Fibroblast of the aortic adventitia (primary cell): ENCODE measurements at regions not wholly inside any gene's neighbourhood (a gene's known extent, or its start where the extent isn't known, plus 50 kb on each side); places are given as distances from the start of the nearest gene placed in this dataset.
"Not testable (repeated sequence)": the region's sequence is repeated elsewhere in the genome, so short reads cannot be mapped to it uniquely, and the experiment has no call there.

Experiments used
- DNase-seq: peaks from one replicate; pipeline ENCODE4 v3.0.0-alpha.2; 2010; ENCODE audit warnings: low read depth
- H3K4me3 ChIP-seq: 2 replicates; pipeline ENCODE4 v1.5.1; 2011; ENCODE audit warnings: low read depth, mild to moderate bottlenecking, control low read depth, low read length, moderate library complexity
- TF ChIP-seq, protein P1 (sequence below): IDR thresholded peaks from 2 replicates; pipeline ENCODE4 v1.5.1; 2011; ENCODE audit warnings: mild to moderate bottlenecking, low read length, control low read depth, inconsistent platforms; ENCODE audit not compliant: insufficient read depth

DNA sequence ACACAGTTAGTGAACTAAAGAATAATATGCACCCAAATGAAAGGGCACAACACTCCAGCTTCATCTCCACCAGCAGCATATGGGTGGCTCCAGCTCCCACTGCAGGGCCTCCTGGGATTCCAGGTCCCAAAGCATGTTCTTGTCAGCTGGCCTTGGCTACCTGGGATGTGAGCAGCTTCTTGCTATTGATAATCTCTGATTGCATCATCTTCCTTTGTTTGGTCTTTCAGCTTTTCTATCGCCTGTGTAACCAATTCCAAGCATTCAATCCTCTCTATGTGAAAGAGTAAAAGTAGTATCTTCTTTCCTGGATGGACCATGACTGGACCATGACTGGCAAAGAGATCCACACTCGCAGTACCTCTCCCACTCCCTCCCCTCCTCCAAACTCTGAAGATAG lies 333.9 kb upstream of the GLI3 start:
- TF ChIP-seq, protein P1, sequence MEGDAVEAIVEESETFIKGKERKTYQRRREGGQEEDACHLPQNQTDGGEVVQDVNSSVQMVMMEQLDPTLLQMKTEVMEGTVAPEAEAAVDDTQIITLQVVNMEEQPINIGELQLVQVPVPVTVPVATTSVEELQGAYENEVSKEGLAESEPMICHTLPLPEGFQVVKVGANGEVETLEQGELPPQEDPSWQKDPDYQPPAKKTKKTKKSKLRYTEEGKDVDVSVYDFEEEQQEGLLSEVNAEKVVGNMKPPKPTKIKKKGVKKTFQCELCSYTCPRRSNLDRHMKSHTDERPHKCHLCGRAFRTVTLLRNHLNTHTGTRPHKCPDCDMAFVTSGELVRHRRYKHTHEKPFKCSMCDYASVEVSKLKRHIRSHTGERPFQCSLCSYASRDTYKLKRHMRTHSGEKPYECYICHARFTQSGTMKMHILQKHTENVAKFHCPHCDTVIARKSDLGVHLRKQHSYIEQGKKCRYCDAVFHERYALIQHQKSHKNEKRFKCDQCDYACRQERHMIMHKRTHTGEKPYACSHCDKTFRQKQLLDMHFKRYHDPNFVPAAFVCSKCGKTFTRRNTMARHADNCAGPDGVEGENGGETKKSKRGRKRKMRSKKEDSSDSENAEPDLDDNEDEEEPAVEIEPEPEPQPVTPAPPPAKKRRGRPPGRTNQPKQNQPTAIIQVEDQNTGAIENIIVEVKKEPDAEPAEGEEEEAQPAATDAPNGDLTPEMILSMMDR: no peak

DNA sequence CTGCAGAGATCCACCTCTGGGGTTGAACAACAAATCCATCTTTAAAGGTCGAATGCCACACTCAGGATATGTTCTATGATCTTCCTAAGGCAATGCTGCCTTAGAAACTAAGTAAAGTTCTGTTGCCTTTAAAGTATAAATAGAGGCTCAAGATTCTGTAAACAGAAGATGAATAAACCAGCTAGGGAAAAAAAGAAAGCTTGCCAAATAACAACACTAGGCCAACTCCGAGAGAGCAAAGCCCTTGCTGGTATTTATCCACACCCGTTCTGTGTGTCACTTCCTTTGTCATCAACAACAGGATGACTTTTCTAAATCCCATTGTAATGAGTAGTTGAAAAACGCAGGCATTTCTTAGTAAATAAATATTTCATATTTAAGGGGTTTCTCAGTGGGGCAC lies 330.0 kb upstream of the GLI3 start:
- no peak for DNase-seq
- no peak overlapping the region for H3K4me3 ChIP-seq
- TF ChIP-seq, protein P1: no peak

More for the DNA sequence above, 333.9 kb upstream of the GLI3 start:
- DNase-seq: no peak
- no peak overlapping the region for H3K4me3 ChIP-seq

DNA sequence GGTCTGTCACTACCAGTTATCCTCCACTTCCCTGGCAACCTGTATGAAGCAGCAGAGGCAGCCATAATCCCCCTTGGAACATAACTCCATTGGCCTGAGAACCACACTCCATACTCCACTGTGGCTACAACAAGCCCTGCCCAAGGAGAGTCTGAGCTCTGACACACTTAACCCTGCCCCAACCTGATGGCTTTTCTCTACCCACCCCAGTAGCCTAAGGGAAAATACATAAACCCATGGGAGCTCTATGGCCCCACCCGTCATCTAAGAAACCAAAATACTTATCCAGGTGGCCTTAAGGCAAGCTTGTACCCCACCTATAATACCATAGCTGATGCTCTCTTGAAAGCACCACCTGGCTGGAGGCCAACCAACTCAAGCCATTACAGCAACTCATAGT lies 324.8 kb upstream of the GLI3 start:
- no peak for DNase-seq
- no peak overlapping the region for H3K4me3 ChIP-seq
- TF ChIP-seq, protein P1: no peak

DNA sequence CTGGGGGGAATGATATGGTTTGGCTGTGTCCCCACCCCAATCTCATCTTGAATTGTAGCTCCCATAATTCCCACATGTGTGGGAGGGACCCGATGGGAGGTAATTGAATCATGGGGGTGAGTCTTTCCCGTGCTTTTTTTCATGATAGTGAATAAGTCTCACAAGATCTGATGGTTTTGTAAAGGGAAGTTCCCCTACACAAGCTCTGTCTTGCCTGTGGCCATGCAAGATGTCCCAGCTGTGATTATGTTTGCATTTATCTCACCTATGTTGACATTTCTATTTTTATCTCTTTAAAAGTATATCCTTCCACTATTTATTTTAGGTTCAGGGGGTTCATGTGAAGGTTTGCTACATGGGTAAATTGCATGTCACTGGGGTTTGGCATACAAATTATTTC lies 323.9 kb upstream of the GLI3 start:
- DNase-seq: no peak
- TF ChIP-seq, protein P1: no peak
- no peak overlapping the region for H3K4me3 ChIP-seq

DNA sequence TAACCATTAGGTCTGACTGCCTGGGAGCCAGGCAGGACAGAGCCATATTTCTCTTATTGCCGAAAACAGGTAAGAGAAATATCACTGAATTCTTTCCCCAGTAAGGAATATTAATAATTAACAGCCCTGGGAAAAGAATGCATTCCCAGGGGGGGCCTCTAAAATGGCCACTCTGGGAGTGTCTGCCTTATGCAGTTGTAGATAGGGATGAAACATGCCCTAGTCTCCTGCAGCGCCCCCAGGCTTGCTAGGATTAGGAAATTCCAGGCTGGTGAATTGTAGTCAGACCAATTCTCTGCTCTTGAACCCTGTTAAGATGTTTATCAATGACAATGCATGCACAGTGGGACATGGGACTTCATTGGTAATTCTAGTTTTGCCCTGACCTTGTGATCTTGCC lies 317.9 kb upstream of the GLI3 start:
- DNase-seq, H3K4me3 ChIP-seq: not testable (repeated sequence)

DNA sequence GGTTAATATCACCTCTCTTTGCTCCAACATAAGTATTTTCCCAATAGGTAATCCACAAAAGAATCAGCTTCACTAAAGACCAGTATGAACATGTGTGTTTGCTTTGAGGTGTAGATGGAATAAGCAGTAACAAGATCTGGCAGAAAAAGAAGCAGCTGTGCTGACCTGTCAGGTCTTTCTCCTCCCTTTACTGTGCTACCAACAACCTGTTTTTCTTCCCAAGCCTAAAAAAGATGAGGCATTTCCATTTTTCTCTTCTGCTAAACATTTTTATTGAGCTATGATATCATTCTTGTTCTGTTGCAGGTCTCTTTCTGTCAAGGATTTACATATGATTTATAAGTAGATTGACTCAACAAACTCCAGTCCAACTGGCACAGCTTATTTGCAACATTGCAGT lies 315.2 kb upstream of the GLI3 start:
- H3K4me3 ChIP-seq: no peak overlapping the region
- TF ChIP-seq, protein P1: no peak
- DNase-seq: no peak

DNA sequence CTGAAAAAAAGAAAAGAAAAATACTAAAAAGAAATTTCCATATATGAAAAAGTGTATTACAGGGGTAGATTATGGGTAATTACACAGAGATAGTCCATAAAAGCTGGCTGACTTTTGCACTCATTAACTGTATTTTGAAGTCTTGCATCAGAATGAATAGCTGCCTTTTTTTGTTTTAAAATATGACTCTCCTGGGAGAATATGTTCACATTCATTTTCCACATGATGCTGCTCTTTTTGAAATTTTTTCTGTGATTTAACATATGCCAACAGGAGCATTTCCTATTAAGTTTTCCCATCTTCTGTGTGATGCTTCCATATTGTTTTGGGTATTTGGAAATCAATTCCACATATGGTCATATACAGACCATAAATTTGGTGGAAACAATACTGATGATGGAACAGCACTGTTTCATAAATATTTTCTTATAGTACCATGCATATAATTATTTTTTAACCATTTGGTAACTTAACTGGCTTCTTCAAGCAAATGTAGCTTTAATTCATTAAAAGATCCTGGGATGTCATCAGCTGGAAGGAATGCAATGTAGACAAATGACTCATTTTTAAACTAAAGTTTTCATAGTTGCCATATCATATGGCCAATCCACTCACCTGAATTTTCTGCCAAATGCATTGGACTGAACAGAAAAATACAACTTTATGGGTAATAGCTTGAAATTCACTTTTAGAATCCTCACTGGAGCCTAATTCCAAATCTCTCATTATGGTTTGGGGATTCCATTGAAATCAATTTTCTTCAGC lies 313.9 kb upstream of the GLI3 start:
- TF ChIP-seq, protein P1: no peak
- no peak overlapping the region for H3K4me3 ChIP-seq
- peak; percentile 12 for DNase-seq
